CD4-positive, CD25-positive, alpha-beta regulatory T cell (primary cell): ENCODE measurements at regions not wholly inside any gene's neighbourhood (a gene's known extent, or its start where the extent isn't known, plus 50 kb on each side); places are given as distances from the start of the nearest gene placed in this dataset.

Source experiments
- ATAC-seq, 2 donors: fragments of 150-1000 bp; cut with Tn5 transposase; one replicate each; pipeline ENCODE4 v1.10.0; 2021; ENCODE audit warnings: low read depth in 2 of 2, moderate number of reproducible peaks in 2 of 2, moderate library complexity in 1 of 2
- DNase-seq, 3 donors: peaks; one replicate each; pipeline versions ENCODE4 v3.0.0 to v3.0.0-alpha.2; 2012 to 2022; ENCODE audit warnings: mixed read lengths in 1 of 3
- H3K27ac ChIP-seq: one replicate; pipeline ENCODE4 v1.7.0; 2013; ENCODE audit warnings: mild to moderate bottlenecking, low read length; ENCODE audit not compliant: insufficient read depth, poor library complexity, severe bottlenecking
- H3K27me3 ChIP-seq: one replicate; pipeline ENCODE4 v1.7.0; 2013; ENCODE audit warnings: low read length; ENCODE audit not compliant: control insufficient read depth, insufficient read depth
- H3K36me3 ChIP-seq: one replicate; pipeline ENCODE4 v1.7.0; 2013; ENCODE audit warnings: mild to moderate bottlenecking, low read length, moderate library complexity; ENCODE audit not compliant: control insufficient read depth, insufficient read depth
- H3K4me1 ChIP-seq: 2 replicates; pipeline ENCODE4 v1.7.0; 2013; ENCODE audit warnings: mild to moderate bottlenecking, low read length; ENCODE audit not compliant: insufficient read depth, control insufficient read depth, poor library complexity, severe bottlenecking
- H3K4me3 ChIP-seq: one replicate; pipeline ENCODE4 v1.7.0; 2013; ENCODE audit warnings: low read depth, mild to moderate bottlenecking, low read length, moderate library complexity
- H3K9me3 ChIP-seq, 2 experiments: 1 replicate in 1 of 2; 2 replicates in 1 of 2; pipeline ENCODE4 v1.7.0; 2013; ENCODE audit warnings: low read length in 2 of 2, mild to moderate bottlenecking in 1 of 2, moderate library complexity in 1 of 2; ENCODE audit not compliant: control insufficient read depth in 2 of 2
- H3K27ac Mint-ChIP-seq, 3 donors: one replicate each; pipeline ENCODE4 v1.8.0; 2020 to 2022; ENCODE audit warnings: mild to moderate bottlenecking in 3 of 3, mixed read lengths in 3 of 3, moderate library complexity in 2 of 3
- H3K27me3 Mint-ChIP-seq: one replicate; pipeline ENCODE4 v1.8.0; 2022; ENCODE audit warnings: mild to moderate bottlenecking, mixed read lengths
- H3K36me3 Mint-ChIP-seq: one replicate; pipeline ENCODE4 v1.8.0; 2020; ENCODE audit warnings: mixed read lengths
- H3K4me1 Mint-ChIP-seq, 4 donors: one replicate each; pipeline ENCODE4 v1.8.0; 2020 to 2022; ENCODE audit warnings: mixed read lengths in 4 of 4, mild to moderate bottlenecking in 1 of 4
- H3K4me3 Mint-ChIP-seq, 4 donors: one replicate each; pipeline ENCODE4 v1.8.0; 2020 to 2022; ENCODE audit warnings: mild to moderate bottlenecking in 4 of 4, mixed read lengths in 4 of 4, moderate library complexity in 3 of 4
- H3K9me3 Mint-ChIP-seq, 7 donors: one replicate each; pipeline ENCODE4 v1.8.0; 2020 to 2022; ENCODE audit warnings: mixed read lengths in 7 of 7, mild to moderate bottlenecking in 3 of 7, moderate library complexity in 2 of 7

- Histone ChIP-seq H3K27ac (no peak overlapping the region), H3K4me3 (no peak overlapping the region), H3K27me3 (no peaks in the 10 kb centered on the region), H3K4me1 (no peaks in the 10 kb centered on the region), H3K36me3 (no peaks in the 10 kb centered on the region), H3K9me3 (peaks cover 5 to 6% of the 10 kb centered on the region in 2 experiments)
- no peak overlapping the region for H3K27ac Mint-ChIP-seq
- H3K27me3 Mint-ChIP-seq = no peaks in the 10 kb centered on the region
- peaks cover 0 to 20% (median 1%) of the 10 kb centered on the region in 7 donors for H3K9me3 Mint-ChIP-seq
- no peak overlapping the region for H3K4me3 Mint-ChIP-seq
- H3K4me1 Mint-ChIP-seq = no peaks in the 10 kb centered on the region
- DNase-seq (no peak), ATAC-seq (no peak)
- no peaks in the 10 kb centered on the region for H3K36me3 Mint-ChIP-seq
These were observed 88.9 kb upstream of the TYRP1 start for GRCh38 chr9:12604164-12604821.

DNA sequence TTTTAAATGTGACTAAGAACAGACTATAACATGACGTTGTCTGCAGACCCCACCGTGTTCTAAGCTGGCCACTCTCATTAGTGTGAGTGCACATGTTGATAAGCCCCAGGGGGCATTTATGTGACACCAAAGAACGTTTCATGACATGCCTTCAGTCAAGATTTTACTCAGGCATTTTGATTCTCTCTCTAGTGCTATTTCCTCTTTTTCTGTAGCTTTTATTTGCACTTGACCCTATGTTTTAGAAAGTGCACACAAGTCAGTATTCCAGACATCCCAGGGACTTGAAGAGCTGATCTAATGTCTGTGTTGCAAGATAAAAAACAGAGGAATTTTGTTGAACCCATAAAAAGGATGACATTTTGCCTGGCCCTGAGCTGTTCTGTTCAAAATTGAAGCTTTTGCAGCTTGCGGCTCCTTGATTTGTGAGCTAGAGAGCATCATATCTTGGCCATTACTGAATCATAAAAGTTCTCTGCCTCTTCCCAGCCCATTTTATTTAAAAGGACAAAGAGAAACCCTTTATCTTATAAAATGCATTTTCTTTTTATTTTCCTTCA is 80.9 kb upstream of the TYRP1 start:
- ATAC-seq (no peak), DNase-seq (no peak)
- Mint-ChIP-seq H3K4me3 (no peak overlapping the region), H3K27ac (no peak overlapping the region), H3K4me1 (no peaks in the 10 kb centered on the region), H3K27me3 (no peaks in the 10 kb centered on the region), H3K36me3 (no peaks in the 10 kb centered on the region), H3K9me3 (peaks cover 0 to 41% (median 5%) of the 10 kb centered on the region in 7 donors)
- H3K36me3 ChIP-seq = no peaks in the 10 kb centered on the region
- H3K9me3 ChIP-seq = peaks cover 0 to 5% of the 10 kb centered on the region in 2 experiments
- H3K27ac ChIP-seq = no peak overlapping the region
- no peaks in the 10 kb centered on the region for H3K4me1 ChIP-seq
- H3K4me3 ChIP-seq = no peak overlapping the region
- H3K27me3 ChIP-seq = no peaks in the 10 kb centered on the region

- H3K27me3 ChIP-seq = no peaks in the 10 kb centered on the region
- no peak overlapping the region for H3K27ac ChIP-seq
- no peaks in the 10 kb centered on the region for H3K4me1 Mint-ChIP-seq
- DNase-seq (no peak), ATAC-seq (no peak)
- H3K4me3 ChIP-seq = no peak overlapping the region
- H3K27ac Mint-ChIP-seq = no peak overlapping the region
- no peaks in the 10 kb centered on the region for H3K36me3 Mint-ChIP-seq
- no peaks in the 10 kb centered on the region for H3K4me1 ChIP-seq
- no peaks in the 10 kb centered on the region for H3K36me3 ChIP-seq
- peaks cover 0 to 2% of the 10 kb centered on the region in 2 experiments for H3K9me3 ChIP-seq
- peaks cover 0 to 38% (median 5%) of the 10 kb centered on the region in 7 donors for H3K9me3 Mint-ChIP-seq
- no peak overlapping the region for H3K4me3 Mint-ChIP-seq
- no peaks in the 10 kb centered on the region for H3K27me3 Mint-ChIP-seq
These were observed 80.1 kb upstream of the TYRP1 start for GRCh38 chr9:12613071-12613470.

DNA sequence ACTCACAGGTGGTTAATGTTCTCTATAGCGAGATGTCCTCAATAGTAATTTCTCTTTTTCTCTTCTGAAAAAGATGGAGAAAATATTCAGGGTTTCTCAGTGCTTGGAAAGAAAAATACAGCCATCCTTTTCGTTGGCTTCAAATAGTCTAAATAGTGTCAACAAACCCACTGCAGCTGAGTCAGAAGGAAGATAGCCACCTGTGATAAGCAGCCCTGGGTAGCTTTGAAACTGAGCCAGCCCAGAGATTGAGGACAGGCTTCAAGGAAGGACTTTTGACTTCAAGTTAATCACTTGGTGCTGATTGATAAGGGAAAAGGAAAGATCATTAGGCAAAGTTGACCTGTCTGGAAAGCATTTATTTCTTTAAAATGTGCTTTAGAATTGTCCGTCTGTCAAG is 78.7 kb upstream of the TYRP1 start:
- ATAC-seq (no peak), DNase-seq (no peak)
- no peak overlapping the region for H3K27ac ChIP-seq
- H3K36me3 ChIP-seq = no peaks in the 10 kb centered on the region
- no peak overlapping the region for H3K27ac Mint-ChIP-seq
- H3K27me3 Mint-ChIP-seq = no peaks in the 10 kb centered on the region
- H3K36me3 Mint-ChIP-seq = no peaks in the 10 kb centered on the region
- no peaks in the 10 kb centered on the region for H3K9me3 ChIP-seq
- H3K4me1 Mint-ChIP-seq = no peaks in the 10 kb centered on the region
- H3K4me3 ChIP-seq = no peak overlapping the region
- peaks cover 0 to 30% (median 3%) of the 10 kb centered on the region in 7 donors for H3K9me3 Mint-ChIP-seq
- H3K4me1 ChIP-seq = no peaks in the 10 kb centered on the region
- H3K27me3 ChIP-seq = no peaks in the 10 kb centered on the region
- no peak overlapping the region for H3K4me3 Mint-ChIP-seq

DNA sequence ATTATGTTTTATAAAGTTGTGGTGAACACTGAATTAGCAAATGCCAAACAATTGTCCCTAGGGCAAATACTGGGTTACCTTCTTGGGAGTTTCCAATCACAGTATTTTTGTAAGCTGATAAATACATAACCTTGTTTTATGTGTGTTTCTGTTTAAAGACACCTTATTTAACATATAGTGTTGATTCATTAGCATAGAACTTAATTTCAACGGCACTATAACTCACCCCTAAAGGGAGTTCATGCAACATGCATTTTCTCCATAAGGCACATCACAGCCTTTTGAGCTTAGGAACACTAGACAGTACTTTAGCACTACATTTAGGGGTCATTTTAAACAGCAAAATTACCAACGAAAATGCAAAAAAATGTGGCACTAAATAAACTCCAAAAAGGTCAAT is 74.2 kb upstream of the TYRP1 start:
- Mint-ChIP-seq H3K36me3 (no peaks in the 10 kb centered on the region), H3K4me1 (no peaks in the 10 kb centered on the region), H3K27ac (no peak overlapping the region), H3K27me3 (no peaks in the 10 kb centered on the region), H3K4me3 (no peak overlapping the region), H3K9me3 (peaks cover 0 to 21% (median 5%) of the 10 kb centered on the region in 7 donors)
- H3K27me3 ChIP-seq = no peaks in the 10 kb centered on the region
- H3K4me1 ChIP-seq = no peaks in the 10 kb centered on the region
- H3K27ac ChIP-seq = no peak overlapping the region
- no peak overlapping the region for H3K4me3 ChIP-seq
- H3K36me3 ChIP-seq = no peaks in the 10 kb centered on the region
- no peaks in the 10 kb centered on the region for H3K9me3 ChIP-seq
- DNase-seq (no peak), ATAC-seq (no peak)

GRCh38 chr9:12625844-12626243 is 67.3 kb upstream of the TYRP1 start:
- Histone ChIP-seq H3K9me3 (peaks cover 2 to 6% of the 10 kb centered on the region in 2 experiments), H3K27ac (no peak overlapping the region), H3K27me3 (no peaks in the 10 kb centered on the region), H3K36me3 (no peaks in the 10 kb centered on the region), H3K4me1 (no peaks in the 10 kb centered on the region), H3K4me3 (no peak overlapping the region)
- H3K27me3 Mint-ChIP-seq = no peaks in the 10 kb centered on the region
- no peak overlapping the region for H3K27ac Mint-ChIP-seq
- DNase-seq (no peak), ATAC-seq (no peak)
- no peaks in the 10 kb centered on the region for H3K4me1 Mint-ChIP-seq
- no peaks in the 10 kb centered on the region for H3K36me3 Mint-ChIP-seq
- H3K9me3 Mint-ChIP-seq = peaks cover 0 to 30% (median 13%) of the 10 kb centered on the region in 7 donors
- H3K4me3 Mint-ChIP-seq = no peak overlapping the region

- H3K27ac ChIP-seq = no peak overlapping the region
- H3K4me1 ChIP-seq = no peaks in the 10 kb centered on the region
- H3K4me3 ChIP-seq = no peak overlapping the region
- Mint-ChIP-seq H3K4me1 (no peaks in the 10 kb centered on the region), H3K27ac (no peak overlapping the region), H3K27me3 (no peaks in the 10 kb centered on the region), H3K36me3 (no peaks in the 10 kb centered on the region), H3K9me3 (peaks cover 0 to 36% (median 13%) of the 10 kb centered on the region in 7 donors), H3K4me3 (no peak overlapping the region)
- H3K9me3 ChIP-seq = peaks cover 2 to 6% of the 10 kb centered on the region in 2 experiments
- ATAC-seq (no peak), DNase-seq (no peak)
- H3K36me3 ChIP-seq = no peaks in the 10 kb centered on the region
- no peaks in the 10 kb centered on the region for H3K27me3 ChIP-seq
These were observed 66.1 kb upstream of the TYRP1 start for GRCh38 chr9:12627096-12627495.

- no peaks in the 10 kb centered on the region for H3K36me3 ChIP-seq
- no peak overlapping the region for H3K27ac ChIP-seq
- H3K9me3 Mint-ChIP-seq = peaks cover 3 to 36% (median 9%) of the 10 kb centered on the region in 7 donors
- H3K4me1 ChIP-seq = no peaks in the 10 kb centered on the region
- H3K4me3 Mint-ChIP-seq = no peak overlapping the region
- DNase-seq (no peak), ATAC-seq (no peak)
- no peaks in the 10 kb centered on the region for H3K27me3 Mint-ChIP-seq
- H3K27ac Mint-ChIP-seq = no peak overlapping the region
- H3K9me3 ChIP-seq = peaks cover 2 to 6% of the 10 kb centered on the region in 2 experiments
- no peaks in the 10 kb centered on the region for H3K27me3 ChIP-seq
- H3K36me3 Mint-ChIP-seq = no peaks in the 10 kb centered on the region
- no peak overlapping the region for H3K4me3 ChIP-seq
- no peaks in the 10 kb centered on the region for H3K4me1 Mint-ChIP-seq
These were observed 64.6 kb upstream of the TYRP1 start for GRCh38 chr9:12628546-12628945.
